Activated CD8-positive, alpha-beta memory T cell treated with anti-CD3 and anti-CD28 coated beads, Interleukin-2, amount 50 U/mL, for 24 hours (primary cell): ENCODE measurements at regions not wholly inside any gene's neighbourhood (a gene's known extent, or its start where the extent isn't known, plus 50 kb on each side); places are given as distances from the start of the nearest gene placed in this dataset.

ENCODE experiments used
- DNase-seq: peaks from one replicate; pipeline ENCODE4 v3.0.0-alpha.2; 2020; ENCODE audit errors: extremely low read depth

DNA sequence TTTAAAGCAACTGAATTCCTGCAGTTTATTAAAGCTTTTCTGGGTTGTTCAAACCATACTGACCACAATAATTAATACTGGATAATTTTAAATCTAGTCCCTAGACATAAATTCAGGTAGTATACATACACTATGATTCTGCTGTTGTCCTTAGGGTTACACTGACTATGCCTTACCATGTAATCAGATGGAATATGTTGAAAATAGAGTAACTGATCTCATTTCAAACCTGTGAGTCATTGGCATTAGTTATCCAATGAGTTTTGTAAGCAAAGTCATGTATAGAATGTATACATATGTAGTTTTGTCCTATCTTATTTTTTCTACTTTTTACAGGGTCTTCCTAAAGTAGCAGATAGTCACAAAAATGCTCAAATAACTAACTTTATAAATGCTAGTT, 517.1 kb upstream of the CCDC54 start:
- no peak for DNase-seq

DNA sequence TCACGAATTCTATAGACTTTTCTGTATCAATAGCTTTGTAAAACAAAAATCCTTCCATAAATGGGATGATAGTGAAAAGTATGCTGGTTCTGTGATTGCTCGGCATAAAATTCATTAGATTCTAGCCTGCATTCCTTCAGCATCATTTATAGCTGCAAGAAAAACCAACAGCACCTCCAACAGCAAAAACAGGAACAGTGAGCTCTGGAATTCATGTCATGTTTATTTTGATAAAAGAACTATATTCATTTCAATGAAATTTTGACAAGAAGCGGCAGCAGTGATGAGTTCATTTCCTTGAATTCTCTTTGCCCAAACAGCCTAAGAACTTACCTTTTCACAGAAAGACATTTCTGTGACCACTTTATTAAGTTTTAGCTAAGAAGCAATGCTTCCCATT, 515.2 kb upstream of the CCDC54 start:
- DNase-seq: no peak

DNA sequence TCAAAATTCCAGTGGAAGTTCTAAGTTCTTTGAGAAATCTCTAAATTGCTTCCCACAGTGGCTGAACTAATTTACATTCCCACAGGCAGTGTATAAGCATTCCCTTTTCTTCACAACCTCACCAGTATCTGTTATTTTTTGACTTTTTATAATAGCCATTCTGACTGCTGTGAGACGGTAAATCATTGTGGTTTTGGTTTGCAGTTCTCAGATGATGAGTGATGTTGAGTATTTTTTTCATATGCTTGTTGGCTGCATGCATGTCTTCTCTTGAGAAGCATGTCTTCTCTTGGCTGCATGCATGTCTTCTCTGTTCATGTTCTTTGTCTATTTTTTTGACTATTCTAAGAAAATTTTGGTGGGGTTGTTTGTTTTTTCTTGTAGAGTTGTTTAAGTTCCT, 499.6 kb upstream of the CCDC54 start:
- no peak for DNase-seq

DNA sequence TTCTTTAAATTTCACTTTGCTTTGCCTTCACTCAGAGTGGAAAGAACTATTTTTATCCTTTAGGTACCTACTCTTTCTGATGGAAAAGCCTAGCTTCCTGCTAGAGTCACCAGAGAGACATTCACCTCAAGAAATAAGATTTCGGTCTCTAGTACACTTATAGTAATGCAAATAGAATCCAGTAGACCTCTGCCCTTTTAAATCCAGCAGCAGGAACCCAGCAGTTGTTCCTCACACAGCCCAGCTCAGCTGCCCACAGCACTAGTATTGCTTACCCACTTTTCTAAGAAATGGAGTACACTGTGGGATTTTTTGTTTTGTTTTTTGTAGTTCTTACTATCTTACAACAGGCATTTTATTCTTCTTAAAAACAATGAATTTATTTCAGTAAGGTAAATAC, 497.0 kb upstream of the CCDC54 start:
- no peak for DNase-seq

DNA sequence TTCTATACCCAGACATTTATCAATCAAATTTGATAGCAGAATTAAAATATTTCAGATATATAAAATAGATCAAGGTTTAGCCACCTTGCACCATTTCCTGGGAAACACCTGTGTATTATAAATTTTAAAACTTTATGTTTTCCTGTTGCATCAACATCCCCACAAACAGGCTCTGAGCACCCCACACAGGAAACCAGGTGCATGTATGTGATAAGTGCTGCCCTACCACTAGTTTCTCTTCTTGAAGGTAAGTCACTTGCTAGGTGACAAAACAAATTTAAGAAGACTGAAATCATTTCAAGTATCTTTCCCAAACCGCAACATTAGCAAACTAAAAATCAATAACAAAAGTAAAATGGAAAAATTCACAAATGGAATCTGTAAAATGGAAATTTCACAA, 496.1 kb upstream of the CCDC54 start:
- no peak for DNase-seq

DNA sequence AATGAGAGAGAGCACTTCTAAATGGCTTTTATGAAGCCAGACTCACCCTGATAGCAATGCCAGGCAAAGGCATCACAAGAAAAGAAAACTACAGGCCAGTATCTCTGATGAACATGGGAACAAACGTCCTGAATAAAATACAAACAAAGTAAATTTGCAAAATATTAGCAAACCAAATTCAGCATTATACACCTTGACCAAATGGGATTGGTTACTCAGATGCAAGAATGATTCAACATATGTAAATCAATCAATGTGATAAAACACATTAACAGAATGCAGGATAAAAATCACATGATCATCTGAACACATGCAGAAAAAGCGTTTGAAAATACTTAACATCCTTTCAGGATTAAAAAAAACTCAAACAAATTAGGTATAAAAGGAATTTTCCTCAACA, 494.9 kb upstream of the CCDC54 start:
- DNase-seq: no peak

DNA sequence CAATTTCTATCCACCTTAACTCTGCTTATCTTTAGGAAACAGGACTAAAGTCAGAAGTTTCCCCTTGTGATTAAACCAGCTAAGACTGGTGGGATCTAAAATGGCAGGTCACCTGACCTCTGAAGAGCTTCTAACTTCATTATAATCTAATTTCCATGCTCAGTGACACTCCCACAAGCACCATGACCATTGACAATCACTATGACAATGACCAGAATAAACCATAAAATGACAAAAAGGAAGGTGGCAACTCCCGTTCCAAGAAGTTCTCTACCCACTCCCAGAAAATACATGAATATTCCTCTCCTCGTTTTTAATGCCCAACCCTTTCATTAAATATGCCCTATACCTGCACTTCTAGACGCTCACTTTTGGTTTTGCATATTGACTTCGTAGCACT, 471.2 kb upstream of the CCDC54 start:
- DNase-seq: no peak

DNA sequence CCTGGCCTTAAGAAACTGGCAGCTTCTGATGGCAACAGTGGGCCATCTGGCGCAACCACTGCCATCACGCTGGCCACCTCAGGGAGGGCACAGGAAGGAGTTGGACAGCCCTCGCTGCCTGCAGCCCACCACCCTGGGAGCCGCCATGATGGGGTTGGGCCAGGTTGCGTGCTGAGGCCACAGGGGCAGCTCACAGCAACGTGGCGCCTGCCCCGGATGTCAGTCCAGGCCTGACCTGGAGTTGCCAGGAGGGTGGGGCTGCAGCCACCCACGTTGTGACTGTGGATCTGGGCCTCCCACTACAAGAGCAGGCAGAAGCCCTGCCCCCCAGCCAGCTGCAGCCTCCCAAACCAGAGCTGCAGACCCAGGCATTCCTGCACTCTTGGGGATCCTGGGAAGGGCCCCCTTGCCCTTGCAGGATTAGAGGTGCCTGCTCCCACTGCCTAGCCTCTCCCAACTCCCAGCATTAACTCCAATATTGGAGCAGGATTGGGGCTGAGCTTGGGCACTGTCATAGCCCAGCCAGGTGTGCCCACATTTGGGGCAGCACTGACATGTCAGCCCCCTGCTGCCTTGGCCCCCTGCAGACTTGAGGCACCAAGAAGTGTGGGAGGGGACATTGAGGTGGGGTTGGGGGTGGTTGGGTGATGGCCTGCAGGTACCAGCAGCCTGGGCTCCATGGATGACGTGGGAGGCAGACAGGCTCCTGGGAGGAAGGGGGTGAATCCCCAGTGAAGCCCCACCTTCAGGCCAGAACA, 468.9 kb upstream of the CCDC54 start:
- DNase-seq: no peak

DNA sequence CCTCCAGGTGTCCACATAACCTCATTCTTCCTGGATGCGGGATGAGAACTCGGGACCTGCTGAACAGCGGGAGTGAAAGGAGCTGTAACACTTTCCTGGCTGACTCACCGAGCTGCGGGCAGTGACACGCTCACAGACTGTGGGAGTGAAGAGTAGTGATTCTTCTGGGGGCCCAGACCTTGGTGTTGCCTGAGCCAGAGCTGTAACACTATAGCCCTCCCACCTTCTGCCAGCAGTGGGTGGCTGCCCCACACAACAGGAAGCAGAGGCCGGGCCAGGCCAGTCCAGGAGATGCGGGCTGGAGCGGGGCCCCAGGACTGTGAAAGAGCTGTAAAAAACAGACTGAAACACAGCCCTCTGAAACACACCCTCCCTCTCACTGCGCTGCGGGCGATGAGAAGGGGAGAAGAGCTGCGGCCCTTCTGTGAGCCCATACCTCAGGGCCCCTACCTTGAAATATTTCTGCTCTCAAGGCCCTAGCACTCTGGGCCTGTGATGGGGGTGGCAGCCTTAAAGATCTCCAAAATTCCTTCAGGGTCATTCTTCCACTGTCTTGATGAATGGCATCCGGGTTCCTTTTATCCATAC, 464.0 kb upstream of the CCDC54 start:
- DNase-seq: no peak

DNA sequence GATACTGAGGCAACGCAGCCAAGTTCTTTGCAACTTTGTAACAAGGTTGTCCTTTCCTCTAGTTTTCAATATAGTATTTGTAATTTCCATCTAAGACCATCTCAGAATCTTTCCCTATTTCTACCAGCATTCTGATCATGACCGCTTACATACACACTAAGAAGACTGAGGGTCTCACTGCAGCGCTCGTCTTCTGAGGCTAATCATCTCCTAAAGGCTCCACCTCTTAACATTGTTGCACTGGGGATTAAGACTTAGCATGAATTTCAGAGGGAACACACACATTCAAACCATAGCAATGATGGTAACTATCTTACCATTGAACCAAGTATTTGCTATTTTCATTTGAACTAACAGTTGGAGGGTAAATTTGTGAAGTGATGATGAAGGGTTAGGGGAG, 463.3 kb upstream of the CCDC54 start:
- DNase-seq: no peak

DNA sequence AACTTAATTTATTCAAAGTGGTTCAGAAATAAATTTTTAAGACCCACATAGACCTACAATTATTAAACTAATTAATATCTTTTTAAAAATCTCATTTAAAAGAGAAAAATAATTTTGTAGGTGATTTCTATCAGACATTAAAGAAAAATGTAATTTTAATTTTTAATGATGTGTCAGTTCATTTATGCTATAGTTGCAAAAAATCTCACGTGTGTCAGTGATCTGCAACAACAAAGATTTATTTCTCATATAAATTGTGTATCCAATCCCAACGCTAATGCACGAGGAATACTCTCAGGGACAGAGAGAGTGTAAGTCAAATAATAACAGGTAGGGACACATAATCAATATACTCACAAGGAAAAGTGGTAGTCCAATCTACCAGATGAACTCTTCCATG, 456.6 kb upstream of the CCDC54 start:
- DNase-seq: no peak

DNA sequence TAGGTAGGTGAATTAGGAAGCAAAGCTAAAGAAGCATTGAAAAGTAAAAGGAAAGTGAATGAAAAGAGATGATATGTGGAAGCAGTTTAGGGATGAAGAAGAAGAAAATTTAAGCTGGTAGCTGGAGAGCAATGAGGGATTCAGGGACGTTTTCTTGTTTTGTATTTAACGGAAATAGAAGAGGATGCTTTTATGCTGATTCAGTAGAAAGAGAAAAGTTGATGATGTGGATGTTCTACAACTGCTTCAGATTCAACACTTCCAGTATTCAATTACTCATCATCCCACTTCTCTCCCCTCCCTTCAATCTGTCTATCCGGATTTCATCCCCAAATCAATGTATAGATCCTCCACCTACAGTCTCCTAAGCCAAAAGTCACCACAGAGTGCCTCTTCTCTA, 448.2 kb upstream of the CCDC54 start:
- DNase-seq: no peak

DNA sequence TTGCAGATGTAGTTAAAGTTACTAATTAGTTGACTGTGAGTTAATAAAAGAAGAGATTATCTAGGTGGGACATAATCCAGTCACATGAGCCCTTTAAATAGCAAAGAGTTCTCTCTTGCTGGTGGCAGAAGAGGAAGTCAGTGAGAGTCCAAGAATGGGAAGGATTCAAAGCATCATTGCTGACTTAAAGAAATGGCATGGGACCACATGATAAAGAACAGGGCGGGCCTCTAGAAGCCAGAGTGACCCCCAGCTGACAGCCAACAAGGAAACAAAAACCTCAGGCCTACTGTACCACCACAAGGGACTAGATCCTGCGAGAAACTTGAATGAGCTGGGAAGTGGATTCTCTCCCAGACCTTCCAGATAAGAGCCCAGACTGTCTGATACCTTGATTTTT, 447.2 kb upstream of the CCDC54 start:
- no peak for DNase-seq

DNA sequence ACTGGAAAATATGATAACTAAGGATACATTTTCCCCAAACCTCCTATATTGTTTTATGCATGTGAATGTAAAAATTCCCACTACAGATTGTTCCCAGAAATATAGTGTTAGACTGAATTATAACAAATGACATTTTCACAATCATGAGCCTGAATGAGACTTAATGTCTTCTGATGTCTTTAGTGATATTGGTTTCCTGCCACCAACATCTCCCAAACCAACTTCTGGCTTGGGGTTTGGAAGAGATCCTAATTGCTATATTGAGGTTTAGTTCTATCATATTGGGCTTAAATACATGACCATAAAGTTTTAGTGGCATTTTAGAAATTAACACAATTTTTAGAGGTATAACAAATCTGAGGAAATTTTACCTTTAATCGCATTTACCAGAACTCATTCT, 445.3 kb upstream of the CCDC54 start:
- no peak for DNase-seq

DNA sequence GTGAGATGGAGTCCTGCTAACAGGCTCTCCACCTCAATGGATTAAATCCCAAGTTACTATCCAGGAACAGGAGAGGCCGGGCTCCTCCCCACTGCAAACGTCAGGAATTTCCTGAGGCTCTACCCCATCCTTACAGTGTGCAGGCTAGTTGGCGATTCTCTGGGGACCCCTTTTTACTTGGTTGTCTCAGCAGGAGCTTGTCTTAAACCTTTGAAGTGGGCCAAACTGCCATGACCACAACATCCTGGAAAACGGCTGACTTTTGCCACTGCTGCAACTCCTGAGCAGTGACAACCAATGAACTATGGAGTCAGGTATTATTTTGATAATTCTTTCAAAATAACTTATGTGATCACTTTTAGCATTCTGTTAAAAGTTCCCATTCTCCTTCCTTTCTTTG, 440.9 kb upstream of the CCDC54 start:
- no peak for DNase-seq

DNA sequence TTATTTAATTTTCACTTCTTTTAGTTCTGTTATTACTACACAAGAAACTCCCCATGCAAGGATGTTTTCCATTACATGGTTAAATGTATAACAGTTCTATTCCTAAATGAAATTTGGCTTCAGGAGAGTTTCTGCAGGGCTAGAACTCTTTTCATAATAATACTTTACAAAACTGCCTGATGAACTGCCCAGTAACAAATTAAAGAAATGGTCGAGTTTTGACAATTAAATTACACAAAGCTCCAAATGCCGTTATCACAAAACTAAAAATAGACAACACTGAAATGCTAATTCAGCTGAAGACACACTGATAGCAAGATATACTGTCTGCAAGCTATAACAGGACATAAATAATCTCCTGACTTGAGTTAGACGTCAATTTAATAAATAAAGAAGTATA, 435.2 kb upstream of the CCDC54 start:
- DNase-seq: no peak

DNA sequence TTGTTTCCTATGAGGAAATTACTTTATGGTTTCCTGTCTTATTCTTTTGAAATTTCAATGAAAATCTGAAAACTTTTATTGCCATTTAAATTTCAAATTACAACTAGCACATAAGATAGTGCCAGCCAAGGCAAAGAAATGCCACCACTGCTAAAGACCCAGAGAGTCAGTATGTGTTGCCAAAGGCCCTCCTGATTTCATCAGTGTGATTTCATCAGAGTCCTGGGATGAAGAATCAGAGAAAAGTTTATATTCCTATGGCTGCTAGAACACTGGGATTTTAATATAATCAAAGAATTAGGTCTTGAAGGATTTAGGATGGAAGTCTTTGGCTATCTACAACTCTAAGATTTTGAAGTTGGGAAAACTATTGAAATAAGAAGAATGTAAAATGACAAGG, 434.2 kb upstream of the CCDC54 start:
- no peak for DNase-seq

DNA sequence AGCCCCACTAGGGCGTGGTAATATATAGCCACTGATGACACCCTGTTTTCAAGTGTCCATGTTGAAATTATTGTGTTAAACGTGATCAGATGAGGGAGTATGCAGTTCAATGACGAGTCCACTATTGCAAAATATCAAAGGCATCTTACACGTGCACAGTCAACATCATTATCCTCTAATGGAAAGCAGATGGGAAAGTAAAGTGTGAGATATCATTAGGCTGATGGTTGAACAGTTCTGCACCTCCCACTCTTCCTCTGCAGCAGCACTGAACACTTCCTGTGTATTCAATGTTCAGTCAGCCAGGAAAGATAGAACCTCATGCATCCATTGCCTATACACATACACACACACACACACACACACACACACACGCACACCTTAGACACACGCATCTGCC, 431.8 kb upstream of the CCDC54 start:
- no peak for DNase-seq

DNA sequence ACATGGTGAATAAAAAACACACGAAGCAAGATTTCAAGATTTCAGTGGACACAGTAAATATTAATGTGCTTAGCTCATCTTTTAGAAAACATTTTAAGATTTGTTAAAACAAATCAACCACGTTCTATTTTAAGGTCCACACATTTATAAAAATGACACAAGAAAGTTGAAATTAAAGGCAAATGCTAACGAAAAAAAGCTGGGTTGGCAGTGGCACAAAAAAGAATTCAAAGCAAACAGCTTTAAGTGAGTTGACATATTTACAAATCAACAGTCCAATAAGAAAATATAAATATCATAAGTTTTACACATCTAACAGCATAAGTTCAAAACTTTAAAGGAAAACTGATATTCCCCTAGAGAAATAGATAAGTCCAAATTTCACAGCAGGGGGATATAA, 430.4 kb upstream of the CCDC54 start:
- no peak for DNase-seq

DNA sequence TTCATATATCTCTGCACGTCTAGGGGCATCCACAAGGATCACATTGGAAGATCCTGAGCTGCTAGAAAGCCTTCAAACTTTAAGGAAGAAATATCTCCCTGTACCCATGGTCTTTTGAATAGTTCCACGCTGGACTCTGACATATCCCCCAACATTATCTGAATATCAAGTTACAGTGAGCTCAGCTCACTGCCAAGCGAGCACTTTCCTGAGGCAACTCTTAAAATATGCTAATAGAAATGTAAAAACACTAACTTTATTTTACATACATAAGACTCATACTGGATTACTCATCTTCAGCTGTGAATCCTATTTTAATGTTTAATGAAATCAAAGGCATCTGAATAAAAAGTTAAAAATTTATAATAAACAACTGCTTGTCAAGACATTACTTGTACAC, 420.2 kb upstream of the CCDC54 start:
- DNase-seq: no peak

DNA sequence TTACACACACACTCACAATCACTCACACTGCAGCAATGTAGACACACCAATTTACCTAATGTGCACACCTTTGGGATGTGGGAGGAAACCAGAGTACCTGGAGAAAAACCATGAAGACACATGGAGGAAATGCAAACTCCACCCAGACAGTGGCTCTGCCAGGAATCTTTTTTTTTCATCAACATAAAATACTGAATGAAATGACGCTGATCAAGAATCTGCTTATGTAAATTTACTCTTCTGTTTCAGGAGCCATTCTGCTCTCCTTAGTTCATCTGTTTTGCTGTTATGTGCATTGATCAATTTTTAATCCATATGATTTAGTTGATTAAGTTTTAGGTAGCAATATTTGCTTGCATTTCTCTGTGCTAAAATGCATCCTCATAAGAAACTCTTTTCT, 414.2 kb upstream of the CCDC54 start:
- no peak for DNase-seq

DNA sequence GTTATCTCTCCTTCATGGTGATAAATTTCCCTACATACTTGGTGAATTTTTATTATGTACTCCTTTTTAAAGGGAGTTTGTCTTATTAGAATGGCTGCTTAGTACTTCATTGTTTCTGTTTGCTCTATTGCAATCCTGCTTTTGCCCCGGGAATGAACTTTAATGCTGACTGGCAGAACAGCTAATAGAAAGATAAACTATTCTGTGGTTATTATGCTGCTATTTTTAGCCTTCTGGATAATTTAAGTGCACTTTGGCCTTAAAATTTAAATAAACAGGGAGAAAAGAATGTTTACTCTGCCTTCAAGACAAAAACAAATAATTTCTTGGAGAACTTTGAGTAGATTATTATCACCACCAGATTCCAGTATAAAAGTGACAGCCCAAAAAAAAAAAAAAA, 413.8 kb upstream of the CCDC54 start:
- no peak for DNase-seq

DNA sequence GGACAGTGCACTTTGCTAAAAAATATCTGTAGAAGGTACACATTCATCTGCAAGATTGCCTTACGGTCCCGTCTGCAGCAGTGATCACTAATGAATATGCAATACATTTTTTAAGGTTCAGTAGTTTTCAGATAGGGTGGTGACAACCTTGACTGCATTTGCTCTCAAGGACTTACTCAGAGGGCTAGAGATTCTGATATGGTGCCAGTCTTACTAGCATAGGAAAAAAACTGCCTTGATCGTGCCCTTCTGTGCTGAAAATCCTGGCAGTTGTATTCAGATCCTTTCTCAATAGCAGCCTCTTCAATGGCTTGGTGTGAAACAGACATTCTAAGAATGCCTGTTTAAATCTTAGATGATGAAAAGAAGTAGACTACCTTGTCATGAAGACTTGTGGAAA, 411.9 kb upstream of the CCDC54 start:
- DNase-seq: no peak

DNA sequence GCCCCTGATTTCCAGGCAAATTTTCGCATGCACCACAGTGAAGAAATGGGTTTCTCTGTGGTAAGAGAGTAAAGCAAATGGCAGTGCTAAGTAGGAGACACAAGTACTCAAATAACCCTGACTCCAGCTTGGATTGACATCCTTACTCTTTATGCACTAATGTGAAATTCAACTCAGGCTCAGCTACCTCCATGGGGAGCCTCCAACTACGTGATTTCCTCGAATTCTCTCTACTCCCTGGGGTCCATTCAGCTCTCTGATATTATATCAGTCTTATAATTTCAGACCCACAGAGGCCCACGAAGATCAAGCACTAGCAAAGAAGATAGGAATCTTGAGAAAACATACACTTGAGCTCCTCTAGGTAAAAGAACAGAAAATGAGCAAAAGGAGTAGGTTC, 407.6 kb upstream of the CCDC54 start:
- no peak for DNase-seq
